SK-N-SH treated with all-trans-retinoic acid at 6 μM for 48 hours (cell line): ENCODE measurements at regions not wholly inside any gene's neighbourhood (a gene's known extent, or its start where the extent isn't known, plus 50 kb on each side); places are given as distances from the start of the nearest gene placed in this dataset.
"Not testable (repeated sequence)": the region's sequence is repeated elsewhere in the genome, so short reads cannot be mapped to it uniquely, and the experiment has no call there.

Experiments
- ATAC-seq: fragments of 200-7000 bp; cut with Tn5 transposase; 3 replicates; pipeline ENCODE4 v1.9.1; 2020; ENCODE audit warnings: mild to moderate bottlenecking, moderate library complexity
- ARNTL ChIP-seq: fragments of 450-650 bp; formaldehyde crosslinking; IDR thresholded peaks from 2 replicates; pipeline ENCODE4 v1.5.0; 2020; ENCODE audit warnings: low read depth, mild to moderate bottlenecking, moderate library complexity, borderline replicate concordance
- BACH2 ChIP-seq: fragments of 250-450 bp; sonication (Bioruptor Pico); IDR thresholded peaks from 2 replicates; pipeline ENCODE4 v1.9.0; 2021; ENCODE audit warnings: mild to moderate bottlenecking, borderline replicate concordance
- CREB5 ChIP-seq: fragments of 250-450 bp; sonication (Bioruptor Pico); IDR thresholded peaks from 2 replicates; pipeline ENCODE4 v1.5.1; 2020; ENCODE audit warnings: low read depth, mild to moderate bottlenecking, moderate library complexity
- CSDC2 ChIP-seq: fragments of 250-450 bp; sonication (Bioruptor Pico); IDR thresholded peaks from 2 replicates; pipeline ENCODE4 v1.5.0; 2020; ENCODE audit warnings: mild to moderate bottlenecking, moderate library complexity
- CSRNP3 ChIP-seq: fragments of 250-450 bp; sonication (Bioruptor Pico); IDR thresholded peaks from 2 replicates; pipeline ENCODE4 v1.5.1; 2021; ENCODE audit warnings: mild to moderate bottlenecking, moderate library complexity
- ESRRG ChIP-seq: fragments of 250-450 bp; sonication (Bioruptor Pico); IDR thresholded peaks from 2 replicates; pipeline ENCODE4 v1.6.1; 2021; ENCODE audit warnings: mild to moderate bottlenecking
- GLIS3 ChIP-seq: fragments of 250-450 bp; sonication (Bioruptor Pico); IDR thresholded peaks from 2 replicates; pipeline ENCODE4 v1.5.0; 2020; ENCODE audit warnings: mild to moderate bottlenecking, moderate library complexity
- ISL1 ChIP-seq: fragments of 250-450 bp; sonication (Bioruptor Pico); IDR thresholded peaks from 2 replicates; pipeline ENCODE4 v2.1.2; 2022; ENCODE audit warnings: mild to moderate bottlenecking, moderate library complexity
- PATZ1 ChIP-seq: fragments of 250-450 bp; sonication (Bioruptor Pico); IDR thresholded peaks from 2 replicates; pipeline ENCODE4 v1.8.0; 2020; ENCODE audit warnings: mild to moderate bottlenecking, moderate library complexity, borderline replicate concordance
- POU6F1 ChIP-seq: fragments of 250-450 bp; sonication (Bioruptor Pico); IDR thresholded peaks from 2 replicates; pipeline ENCODE4 v1.8.0; 2021; ENCODE audit warnings: low read depth, mild to moderate bottlenecking, moderate library complexity, borderline replicate concordance
- PPARA ChIP-seq: fragments of 250-450 bp; sonication (Bioruptor Pico); IDR thresholded peaks from 2 replicates; pipeline ENCODE4 v1.5.0; 2020; ENCODE audit warnings: mild to moderate bottlenecking, borderline replicate concordance
- RARB ChIP-seq: fragments of 250-450 bp; sonication (Bioruptor Pico); IDR thresholded peaks from 2 replicates; pipeline ENCODE4 v1.8.0; 2021; ENCODE audit warnings: mild to moderate bottlenecking, moderate library complexity
- TCF4 ChIP-seq: fragments of 250-450 bp; sonication (Bioruptor Pico); IDR thresholded peaks from 2 replicates; pipeline ENCODE4 v1.8.0; 2021; ENCODE audit warnings: mild to moderate bottlenecking, moderate library complexity, borderline replicate concordance
- TOX ChIP-seq: fragments of 250-450 bp; sonication (Bioruptor Pico); IDR thresholded peaks from 2 replicates; pipeline ENCODE4 v1.8.0; 2021; ENCODE audit warnings: mild to moderate bottlenecking, moderate library complexity, borderline replicate concordance
- TSHZ2 ChIP-seq: fragments of 250-450 bp; sonication (Bioruptor Pico); IDR thresholded peaks from 2 replicates; pipeline ENCODE4 v1.5.0; 2020; ENCODE audit warnings: mild to moderate bottlenecking, moderate library complexity
- ZC3H10 ChIP-seq: fragments of 250-450 bp; sonication (Bioruptor Pico); IDR thresholded peaks from 2 replicates; pipeline ENCODE4 v1.5.1; 2021; ENCODE audit warnings: mild to moderate bottlenecking, moderate library complexity
- ZFP3 ChIP-seq: fragments of 250-450 bp; sonication (Bioruptor Pico); IDR thresholded peaks from 2 replicates; pipeline ENCODE4 v1.5.0; 2020; ENCODE audit warnings: mild to moderate bottlenecking, moderate library complexity
- ZFP30 ChIP-seq: fragments of 450-650 bp; formaldehyde crosslinking; IDR thresholded peaks from 2 replicates; pipeline ENCODE4 v1.5.0; 2022; ENCODE audit warnings: mild to moderate bottlenecking, moderate library complexity
- ZNF565 ChIP-seq: fragments of 450-650 bp; formaldehyde crosslinking; conservative IDR thresholded peaks from 2 replicates; pipeline ENCODE4 v1.5.0; 2020; ENCODE audit warnings: low read depth, mild to moderate bottlenecking, moderate library complexity
- ZNF70 ChIP-seq: fragments of 450-650 bp; formaldehyde crosslinking; IDR thresholded peaks from 2 replicates; pipeline ENCODE4 v1.5.0; 2020; ENCODE audit warnings: mild to moderate bottlenecking, moderate library complexity
- ZNF8 ChIP-seq: fragments of 450-650 bp; formaldehyde crosslinking; IDR thresholded peaks from 2 replicates; pipeline ENCODE4 v1.5.0; 2020; ENCODE audit warnings: mild to moderate bottlenecking, moderate library complexity

- no peak for ATAC-seq
Measured at GRCh38 chr3:193821151-193821668, 228.2 kb downstream of the OPA1 start.

GRCh38 chr3:193822492-193823212, 229.6 kb downstream of the OPA1 start:
- no peak for ATAC-seq
- TF ChIP-seq ZC3H10 (CRISPR knock-in tag) (no peak), POU6F1 (CRISPR knock-in tag) (no peak), CREB5 (CRISPR knock-in tag) (no peak), ZNF565 (no peak), ZFP3 (no peak), ZFP30 (CRISPR knock-in tag) (no peak), GLIS3 (CRISPR knock-in tag) (no peak), PPARA (CRISPR knock-in tag) (no peak), TSHZ2 (CRISPR knock-in tag) (no peak), RARB (CRISPR knock-in tag) (no peak), PATZ1 (CRISPR knock-in tag) (no peak), ZNF8 (CRISPR knock-in tag) (no peak), ZNF70 (CRISPR knock-in tag) (no peak), ESRRG (CRISPR knock-in tag) (no peak), CSRNP3 (CRISPR knock-in tag) (no peak), BACH2 (no peak), TOX (CRISPR knock-in tag) (no peak)

More at GRCh38 chr3:193821151-193821668, 228.2 kb downstream of the OPA1 start:
- no peak for TF ChIP-seq ARNTL
- TF ChIP-seq PATZ1 (CRISPR knock-in tag), result no peak
- TF ChIP-seq CSDC2 (CRISPR knock-in tag), result no peak
- no peak for TF ChIP-seq ISL1 (CRISPR knock-in tag)
- no peak for TF ChIP-seq ZNF70 (CRISPR knock-in tag)
- TF ChIP-seq TCF4 (CRISPR knock-in tag), result no peak
- TF ChIP-seq TOX (CRISPR knock-in tag), result no peak
- TF ChIP-seq, all 23 proteins: peak for 0

- not testable (repeated sequence) for ATAC-seq
Measured at GRCh38 chr3:193823213-193823605, 230.2 kb downstream of the OPA1 start.
